ENCODE measurements at regions not wholly inside any gene's neighbourhood (a gene's known extent, or its start where the extent isn't known, plus 50 kb on each side); places are given as distances from the start of the nearest gene placed in this dataset.
"Not testable (repeated sequence)": the region's sequence is repeated elsewhere in the genome, so short reads cannot be mapped to it uniquely, and the experiment has no call there.

GRCh38 chr15:31673263-31673662, 346.6 kb downstream of the KLF13 start:
- H3K36me3 ChIP-seq; H3K4me1 ChIP-seq; H3K4me3 ChIP-seq; H3K27me3 ChIP-seq; H3K27ac ChIP-seq; H3K9me3 ChIP-seq (replicated peaks); DNase-seq: not testable (repeated sequence)

GRCh38 chr15:31681529-31682259, 348.6 kb upstream of the CHRNA7 start:
- H3K27me3 ChIP-seq; H3K4me3 ChIP-seq; H3K27ac ChIP-seq; DNase-seq; H3K9me3 ChIP-seq (replicated peaks); H3K36me3 ChIP-seq; H3K4me1 ChIP-seq: not testable (repeated sequence)

- not testable (repeated sequence) for H3K4me3 ChIP-seq, H3K4me1 ChIP-seq, H3K36me3 ChIP-seq
These were observed 343.2 kb upstream of the CHRNA7 start for GRCh38 chr15:31687088-31687487.

GRCh38 chr15:31696509-31696908, 333.8 kb upstream of the CHRNA7 start:
- not testable (repeated sequence) for H3K27ac ChIP-seq; H3K27me3 ChIP-seq; H3K9me3 ChIP-seq (replicated peaks); H3K4me1 ChIP-seq; H3K36me3 ChIP-seq; H3K4me3 ChIP-seq; DNase-seq

More at GRCh38 chr15:31687088-31687487, 343.2 kb upstream of the CHRNA7 start:
- H3K27ac ChIP-seq; DNase-seq; H3K27me3 ChIP-seq; H3K9me3 ChIP-seq (replicated peaks): not testable (repeated sequence)

- DNase-seq; H3K4me3 ChIP-seq; H3K27ac ChIP-seq; H3K36me3 ChIP-seq; H3K27me3 ChIP-seq; H3K4me1 ChIP-seq; H3K9me3 ChIP-seq (replicated peaks): not testable (repeated sequence)
These were observed 325.1 kb upstream of the CHRNA7 start for GRCh38 chr15:31705076-31705678.

GRCh38 chr15:31707944-31708702, 322.2 kb upstream of the CHRNA7 start:
- DNase-seq, H3K4me1 ChIP-seq: not testable (repeated sequence)

GRCh38 chr15:31708703-31709327, 321.5 kb upstream of the CHRNA7 start:
- DNase-seq; H3K36me3 ChIP-seq; H3K4me1 ChIP-seq; H3K9me3 ChIP-seq (replicated peaks); H3K4me3 ChIP-seq; H3K27ac ChIP-seq; H3K27me3 ChIP-seq: not testable (repeated sequence)

More at GRCh38 chr15:31707944-31708702, 322.2 kb upstream of the CHRNA7 start:
- not testable (repeated sequence) for H3K27ac ChIP-seq; H3K4me3 ChIP-seq; H3K27me3 ChIP-seq; H3K9me3 ChIP-seq (replicated peaks); H3K36me3 ChIP-seq

- H3K4me1 ChIP-seq; H3K9me3 ChIP-seq (replicated peaks); H3K4me3 ChIP-seq; H3K36me3 ChIP-seq; H3K27me3 ChIP-seq; DNase-seq; H3K27ac ChIP-seq: not testable (repeated sequence)
These were observed 320.8 kb upstream of the CHRNA7 start for GRCh38 chr15:31709479-31709878.

GRCh38 chr15:31710806-31711205, 319.5 kb upstream of the CHRNA7 start:
- H3K27me3 ChIP-seq; H3K27ac ChIP-seq; H3K4me3 ChIP-seq; H3K36me3 ChIP-seq; H3K4me1 ChIP-seq; H3K9me3 ChIP-seq (replicated peaks); DNase-seq: not testable (repeated sequence)

GRCh38 chr15:31715208-31715607, 315.1 kb upstream of the CHRNA7 start:
- not testable (repeated sequence) for H3K36me3 ChIP-seq; H3K4me3 ChIP-seq; H3K27me3 ChIP-seq; H3K27ac ChIP-seq; H3K9me3 ChIP-seq (replicated peaks); H3K4me1 ChIP-seq; DNase-seq

GRCh38 chr15:31718625-31719024, 311.7 kb upstream of the CHRNA7 start:
- not testable (repeated sequence) for H3K9me3 ChIP-seq (replicated peaks); H3K36me3 ChIP-seq; DNase-seq; H3K27me3 ChIP-seq; H3K27ac ChIP-seq; H3K4me1 ChIP-seq; H3K4me3 ChIP-seq

GRCh38 chr15:31719396-31720022, 310.8 kb upstream of the CHRNA7 start:
- DNase-seq; H3K27me3 ChIP-seq; H3K9me3 ChIP-seq (replicated peaks); H3K4me3 ChIP-seq; H3K4me1 ChIP-seq; H3K27ac ChIP-seq; H3K36me3 ChIP-seq: not testable (repeated sequence)

- not testable (repeated sequence) for DNase-seq; H3K27ac ChIP-seq; H3K9me3 ChIP-seq (replicated peaks); H3K4me3 ChIP-seq; H3K27me3 ChIP-seq; H3K36me3 ChIP-seq; H3K4me1 ChIP-seq
These were observed 307.3 kb upstream of the CHRNA7 start for GRCh38 chr15:31723019-31723418.

GRCh38 chr15:31724903-31725302, 305.4 kb upstream of the CHRNA7 start:
- not testable (repeated sequence) for H3K36me3 ChIP-seq; H3K4me3 ChIP-seq; H3K27ac ChIP-seq; H3K27me3 ChIP-seq; H3K9me3 ChIP-seq (replicated peaks); DNase-seq; H3K4me1 ChIP-seq

GRCh38 chr15:31725619-31726018, 304.7 kb upstream of the CHRNA7 start:
- H3K4me1 ChIP-seq; H3K9me3 ChIP-seq (replicated peaks); DNase-seq; H3K4me3 ChIP-seq; H3K27me3 ChIP-seq; H3K27ac ChIP-seq; H3K36me3 ChIP-seq: not testable (repeated sequence)
